ENCODE measurements at regions not wholly inside any gene's neighbourhood (a gene's known extent, or its start where the extent isn't known, plus 50 kb on each side); places are given as distances from the start of the nearest gene placed in this dataset.

DNA sequence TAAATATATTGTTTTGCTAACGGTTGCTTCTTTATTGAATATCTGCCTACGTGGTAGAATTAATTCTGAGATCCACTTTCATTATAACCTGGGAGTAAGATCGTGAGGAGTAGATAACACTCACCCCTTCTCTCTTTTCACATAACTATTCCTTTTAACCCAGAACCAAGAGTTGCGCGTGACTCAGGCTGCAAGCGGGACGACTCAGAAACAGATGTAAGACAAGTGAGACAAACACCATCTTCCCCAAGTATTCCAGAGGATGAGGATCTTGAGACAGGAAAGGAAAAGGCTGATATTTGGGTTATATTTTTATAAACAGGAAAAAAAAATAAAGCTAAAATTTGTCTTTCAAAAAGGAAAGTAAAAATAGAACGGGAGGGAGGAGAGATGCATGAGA is 318.8 kb upstream of the NOCT start:
- TF ChIP-seq MAFK (IDR thresholded peaks at IDR 0.05; ENCODE audit: low read depth, low read length), result no peak
- no peak for TF ChIP-seq CEBPB (IDR thresholded peaks at IDR 0.05; ENCODE audit: low read depth, low read length)
- TF ChIP-seq, protein P1, sequence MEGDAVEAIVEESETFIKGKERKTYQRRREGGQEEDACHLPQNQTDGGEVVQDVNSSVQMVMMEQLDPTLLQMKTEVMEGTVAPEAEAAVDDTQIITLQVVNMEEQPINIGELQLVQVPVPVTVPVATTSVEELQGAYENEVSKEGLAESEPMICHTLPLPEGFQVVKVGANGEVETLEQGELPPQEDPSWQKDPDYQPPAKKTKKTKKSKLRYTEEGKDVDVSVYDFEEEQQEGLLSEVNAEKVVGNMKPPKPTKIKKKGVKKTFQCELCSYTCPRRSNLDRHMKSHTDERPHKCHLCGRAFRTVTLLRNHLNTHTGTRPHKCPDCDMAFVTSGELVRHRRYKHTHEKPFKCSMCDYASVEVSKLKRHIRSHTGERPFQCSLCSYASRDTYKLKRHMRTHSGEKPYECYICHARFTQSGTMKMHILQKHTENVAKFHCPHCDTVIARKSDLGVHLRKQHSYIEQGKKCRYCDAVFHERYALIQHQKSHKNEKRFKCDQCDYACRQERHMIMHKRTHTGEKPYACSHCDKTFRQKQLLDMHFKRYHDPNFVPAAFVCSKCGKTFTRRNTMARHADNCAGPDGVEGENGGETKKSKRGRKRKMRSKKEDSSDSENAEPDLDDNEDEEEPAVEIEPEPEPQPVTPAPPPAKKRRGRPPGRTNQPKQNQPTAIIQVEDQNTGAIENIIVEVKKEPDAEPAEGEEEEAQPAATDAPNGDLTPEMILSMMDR (conservative IDR thresholded peaks at IDR 0.05; ENCODE audit: low read depth, low read length), result no peak
- no peak for TF ChIP-seq POLR2A (IDR thresholded peaks at IDR 0.05; ENCODE audit: low read depth, low read length)
